DOHH2 (cell line): ENCODE measurements at regions not wholly inside any gene's neighbourhood (a gene's known extent, or its start where the extent isn't known, plus 50 kb on each side); places are given as distances from the start of the nearest gene placed in this dataset.

ENCODE experiments used
- CTCF ChIP-seq: fragments of 200-600 bp; sonication (generic); IDR thresholded peaks from one replicate; pipeline ENCODE4 v1.5.1; 2014; ENCODE audit warnings: antibody characterized with exemption, mild to moderate bottlenecking, low read depth, low read length; ENCODE audit not compliant: poor library complexity, severe bottlenecking
- EZH2phosphoT487 ChIP-seq: fragments of 200-600 bp; sonication (generic); IDR thresholded peaks from 2 replicates; pipeline ENCODE4 v1.6.1; 2017; ENCODE audit warnings: borderline replicate concordance, mild to moderate bottlenecking, antibody characterized with exemption, low read length, moderate library complexity, mixed read lengths

- TF ChIP-seq EZH2phosphoT487 (no peak), CTCF (no peak)
Observed at GRCh38 chr5:126120939-126121338, 302.3 kb upstream of the GRAMD2B start.
